ENCODE measurements at regions not wholly inside any gene's neighbourhood (a gene's known extent, or its start where the extent isn't known, plus 50 kb on each side); places are given as distances from the start of the nearest gene placed in this dataset.

DNA sequence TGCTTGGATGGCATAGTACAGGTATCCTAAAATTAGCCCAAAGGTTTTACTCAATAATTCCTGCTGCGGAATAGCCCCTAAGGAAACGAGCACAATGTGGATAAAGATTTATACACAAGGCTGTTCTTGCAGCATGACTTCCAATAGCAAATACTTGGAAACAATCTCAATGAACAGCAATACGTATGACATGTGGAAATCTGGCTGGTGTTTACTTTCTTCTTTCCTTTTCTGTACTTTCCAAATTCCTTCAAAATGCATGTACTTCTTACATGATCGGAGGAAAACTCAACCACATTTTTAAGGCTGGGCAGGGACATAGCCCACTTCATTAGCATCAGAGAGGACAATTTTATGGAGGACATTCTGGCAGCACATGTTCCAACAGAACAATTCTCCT, 86.6 kb downstream of the C16orf95 start:
- CTCF ChIA-PET, result no interaction called here
- POLR2A ChIA-PET, result no interaction called here
- no peak for TF ChIP-seq ZNF600 (tag by site-specific recombination; IDR thresholded peaks at IDR 0.05)
- no peak for TF ChIP-seq ZXDB (tag by site-specific recombination; IDR thresholded peaks at IDR 0.05)
- TF ChIP-seq, protein P1, sequence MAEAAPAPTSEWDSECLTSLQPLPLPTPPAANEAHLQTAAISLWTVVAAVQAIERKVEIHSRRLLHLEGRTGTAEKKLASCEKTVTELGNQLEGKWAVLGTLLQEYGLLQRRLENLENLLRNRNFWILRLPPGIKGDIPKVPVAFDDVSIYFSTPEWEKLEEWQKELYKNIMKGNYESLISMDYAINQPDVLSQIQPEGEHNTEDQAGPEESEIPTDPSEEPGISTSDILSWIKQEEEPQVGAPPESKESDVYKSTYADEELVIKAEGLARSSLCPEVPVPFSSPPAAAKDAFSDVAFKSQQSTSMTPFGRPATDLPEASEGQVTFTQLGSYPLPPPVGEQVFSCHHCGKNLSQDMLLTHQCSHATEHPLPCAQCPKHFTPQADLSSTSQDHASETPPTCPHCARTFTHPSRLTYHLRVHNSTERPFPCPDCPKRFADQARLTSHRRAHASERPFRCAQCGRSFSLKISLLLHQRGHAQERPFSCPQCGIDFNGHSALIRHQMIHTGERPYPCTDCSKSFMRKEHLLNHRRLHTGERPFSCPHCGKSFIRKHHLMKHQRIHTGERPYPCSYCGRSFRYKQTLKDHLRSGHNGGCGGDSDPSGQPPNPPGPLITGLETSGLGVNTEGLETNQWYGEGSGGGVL (tag by site-specific recombination; IDR thresholded peaks at IDR 0.05), result no peak
- TF ChIP-seq ZNF585B (tag by site-specific recombination; IDR thresholded peaks at IDR 0.05), result no peak
- TF ChIP-seq YY2 (tag by site-specific recombination; IDR thresholded peaks at IDR 0.05), result no peak
- no peak for TF ChIP-seq ZFP41 (tag by site-specific recombination; IDR thresholded peaks at IDR 0.05; ENCODE audit: borderline replicate concordance)
- TF ChIP-seq ZNF48 (tag by site-specific recombination; IDR thresholded peaks at IDR 0.05), result no peak
- H3K4me1 ChIP-seq (ENCODE audit: control insufficient read depth, insufficient read depth, low read length), result no peaks in the 10 kb centered on the region
- no peaks in the 10 kb centered on the region for H3K9me3 ChIP-seq (ENCODE audit: control insufficient read depth, insufficient read depth, low read depth, low read length)
- H3K4me3 ChIP-seq (ENCODE audit: low read depth, low read length), result no peak overlapping the region
- H3K27ac ChIP-seq (ENCODE audit: extremely low read depth, low read depth, low read length), result no peak overlapping the region
- H3K36me3 ChIP-seq (ENCODE audit: control insufficient read depth in 2 of 2, insufficient read depth in 1 of 2, low read length in 2 of 2), result no peaks in the 10 kb centered on the region

DNA sequence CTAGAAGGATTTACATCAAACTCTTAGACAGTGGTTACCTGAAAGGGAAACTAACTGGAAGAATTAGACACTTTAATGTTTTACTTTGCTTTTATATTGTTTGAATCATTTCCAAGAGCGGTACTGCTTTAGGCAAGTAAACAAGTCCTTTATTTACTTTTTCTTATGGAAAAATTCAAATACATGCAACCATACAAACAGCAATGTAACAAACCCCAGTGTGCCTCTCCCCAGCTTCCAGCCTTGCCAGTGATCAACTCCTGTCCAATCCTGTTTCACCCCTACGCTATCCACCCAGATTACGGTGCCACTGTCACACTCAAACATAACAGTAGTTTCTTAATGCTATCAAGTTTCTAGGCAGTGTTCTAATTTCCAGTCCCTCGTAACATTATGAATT, 85.9 kb downstream of the C16orf95 start:
- TF ChIP-seq ZNF830 (tag by site-specific recombination; IDR thresholded peaks at IDR 0.05; ENCODE audit: low read depth) (no peak), ZNF138 (tag by site-specific recombination; IDR thresholded peaks at IDR 0.05; ENCODE audit: borderline replicate concordance) (no peak), ZBTB7A (tag by site-specific recombination; IDR thresholded peaks at IDR 0.05; ENCODE audit: low read depth) (no peak), OVOL3 (tag by site-specific recombination; IDR thresholded peaks at IDR 0.05) (no peak), ZIC2 (tag by site-specific recombination; IDR thresholded peaks at IDR 0.05) (no peak), ZNF146 (tag by site-specific recombination; IDR thresholded peaks at IDR 0.05) (no peak), KLF7 (tag by site-specific recombination; IDR thresholded peaks at IDR 0.05; ENCODE audit: borderline replicate concordance) (no peak), ZNF558 (tag by site-specific recombination; IDR thresholded peaks at IDR 0.05) (no peak), ZNF664 (tag by site-specific recombination; IDR thresholded peaks at IDR 0.05) (no peak), ZNF37A (tag by site-specific recombination; IDR thresholded peaks at IDR 0.05) (no peak), ZNF341 (tag by site-specific recombination; IDR thresholded peaks at IDR 0.05; ENCODE audit: low read depth) (no peak), REPIN1 (tag by site-specific recombination; IDR thresholded peaks at IDR 0.05; ENCODE audit: low read depth) (no peak), ZNF169 (tag by site-specific recombination; IDR thresholded peaks at IDR 0.05) (no peak), ZNF555 (tag by site-specific recombination; conservative IDR thresholded peaks at IDR 0.05) (no peak), ZNF214 (tag by site-specific recombination; IDR thresholded peaks at IDR 0.05; ENCODE audit: borderline replicate concordance) (no peak)
- TF ChIP-seq, protein P2, sequence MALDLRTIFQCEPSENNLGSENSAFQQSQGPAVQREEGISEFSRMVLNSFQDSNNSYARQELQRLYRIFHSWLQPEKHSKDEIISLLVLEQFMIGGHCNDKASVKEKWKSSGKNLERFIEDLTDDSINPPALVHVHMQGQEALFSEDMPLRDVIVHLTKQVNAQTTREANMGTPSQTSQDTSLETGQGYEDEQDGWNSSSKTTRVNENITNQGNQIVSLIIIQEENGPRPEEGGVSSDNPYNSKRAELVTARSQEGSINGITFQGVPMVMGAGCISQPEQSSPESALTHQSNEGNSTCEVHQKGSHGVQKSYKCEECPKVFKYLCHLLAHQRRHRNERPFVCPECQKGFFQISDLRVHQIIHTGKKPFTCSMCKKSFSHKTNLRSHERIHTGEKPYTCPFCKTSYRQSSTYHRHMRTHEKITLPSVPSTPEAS (tag by site-specific recombination; IDR thresholded peaks at IDR 0.05), result no peak
- TF ChIP-seq, protein P3, sequence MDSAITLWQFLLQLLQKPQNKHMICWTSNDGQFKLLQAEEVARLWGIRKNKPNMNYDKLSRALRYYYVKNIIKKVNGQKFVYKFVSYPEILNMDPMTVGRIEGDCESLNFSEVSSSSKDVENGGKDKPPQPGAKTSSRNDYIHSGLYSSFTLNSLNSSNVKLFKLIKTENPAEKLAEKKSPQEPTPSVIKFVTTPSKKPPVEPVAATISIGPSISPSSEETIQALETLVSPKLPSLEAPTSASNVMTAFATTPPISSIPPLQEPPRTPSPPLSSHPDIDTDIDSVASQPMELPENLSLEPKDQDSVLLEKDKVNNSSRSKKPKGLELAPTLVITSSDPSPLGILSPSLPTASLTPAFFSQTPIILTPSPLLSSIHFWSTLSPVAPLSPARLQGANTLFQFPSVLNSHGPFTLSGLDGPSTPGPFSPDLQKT (IDR thresholded peaks at IDR 0.05; ENCODE audit: borderline replicate concordance, low read depth, low read length), result no peak
- TF ChIP-seq, protein P4, sequence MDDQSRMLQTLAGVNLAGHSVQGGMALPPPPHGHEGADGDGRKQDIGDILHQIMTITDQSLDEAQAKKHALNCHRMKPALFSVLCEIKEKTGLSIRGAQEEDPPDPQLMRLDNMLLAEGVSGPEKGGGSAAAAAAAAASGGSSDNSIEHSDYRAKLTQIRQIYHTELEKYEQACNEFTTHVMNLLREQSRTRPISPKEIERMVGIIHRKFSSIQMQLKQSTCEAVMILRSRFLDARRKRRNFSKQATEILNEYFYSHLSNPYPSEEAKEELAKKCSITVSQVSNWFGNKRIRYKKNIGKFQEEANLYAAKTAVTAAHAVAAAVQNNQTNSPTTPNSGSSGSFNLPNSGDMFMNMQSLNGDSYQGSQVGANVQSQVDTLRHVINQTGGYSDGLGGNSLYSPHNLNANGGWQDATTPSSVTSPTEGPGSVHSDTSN (CRISPR knock-in tag; IDR thresholded peaks at IDR 0.05), result no peak
- TF ChIP-seq, protein P5, sequence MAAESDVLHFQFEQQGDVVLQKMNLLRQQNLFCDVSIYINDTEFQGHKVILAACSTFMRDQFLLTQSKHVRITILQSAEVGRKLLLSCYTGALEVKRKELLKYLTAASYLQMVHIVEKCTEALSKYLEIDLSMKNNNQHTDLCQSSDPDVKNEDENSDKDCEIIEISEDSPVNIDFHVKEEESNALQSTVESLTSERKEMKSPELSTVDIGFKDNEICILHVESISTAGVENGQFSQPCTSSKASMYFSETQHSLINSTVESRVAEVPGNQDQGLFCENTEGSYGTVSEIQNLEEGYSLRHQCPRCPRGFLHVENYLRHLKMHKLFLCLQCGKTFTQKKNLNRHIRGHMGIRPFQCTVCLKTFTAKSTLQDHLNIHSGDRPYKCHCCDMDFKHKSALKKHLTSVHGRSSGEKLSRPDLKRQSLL (tag by site-specific recombination; IDR thresholded peaks at IDR 0.05), result no peak
- TF ChIP-seq, protein P6, sequence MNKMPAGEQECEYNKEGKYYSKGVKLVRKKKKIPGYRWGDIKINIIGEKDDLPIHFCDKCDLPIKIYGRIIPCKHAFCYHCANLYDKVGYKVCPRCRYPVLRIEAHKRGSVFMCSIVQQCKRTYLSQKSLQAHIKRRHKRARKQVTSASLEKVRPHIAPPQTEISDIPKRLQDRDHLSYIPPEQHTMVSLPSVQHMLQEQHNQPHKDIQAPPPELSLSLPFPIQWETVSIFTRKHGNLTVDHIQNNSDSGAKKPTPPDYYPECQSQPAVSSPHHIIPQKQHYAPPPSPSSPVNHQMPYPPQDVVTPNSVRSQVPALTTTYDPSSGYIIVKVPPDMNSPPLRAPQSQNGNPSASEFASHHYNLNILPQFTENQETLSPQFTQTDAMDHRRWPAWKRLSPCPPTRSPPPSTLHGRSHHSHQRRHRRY (tag by site-specific recombination; IDR thresholded peaks at IDR 0.05), result no peak
- no peak overlapping the region for H3K27ac ChIP-seq (ENCODE audit: extremely low read depth, low read depth, low read length)
- H3K36me3 ChIP-seq (ENCODE audit: control insufficient read depth in 2 of 2, insufficient read depth in 1 of 2, low read length in 2 of 2), result no peaks in the 10 kb centered on the region
- ChIA-PET CTCF (no interaction called here), POLR2A (no interaction called here)
- H3K9me3 ChIP-seq (ENCODE audit: control insufficient read depth, insufficient read depth, low read depth, low read length), result no peaks in the 10 kb centered on the region
- H3K4me1 ChIP-seq (ENCODE audit: control insufficient read depth, insufficient read depth, low read length), result no peaks in the 10 kb centered on the region
- H3K4me3 ChIP-seq (ENCODE audit: low read depth, low read length), result no peak overlapping the region
